SK-N-SH (cell line): ENCODE measurements at regions not wholly inside any gene's neighbourhood (a gene's known extent, or its start where the extent isn't known, plus 50 kb on each side); places are given as distances from the start of the nearest gene placed in this dataset.

ENCODE experiments used
- CTCF ChIA-PET: fragments of 300-600, 350-600 bp; formaldehyde crosslinking; extraction: SDS; loops from one replicate; lab custom pipeline; 2021; lab: Yijun Ruan, JAX
- POLR2A ChIA-PET: fragments of 350-600 bp; sonication (Branson Sonifier 250); formaldehyde crosslinking; extraction: SDS; loops from one replicate; lab custom pipeline; 2020; ENCODE audit warnings: antibody characterized with exemption, inconsistent platforms; lab: Yijun Ruan, JAX
- DNase-seq: peaks from one replicate; pipeline ENCODE4 v3.0.0; 2012
- H2AFZ ChIP-seq: fragments of 200-600 bp; sonication (generic); 2 replicates; pipeline ENCODE4 v1.8.1; 2016; ENCODE audit warnings: antibody characterized with exemption, mild to moderate bottlenecking, low read depth
- H3F3A ChIP-seq: fragments of 200-600 bp; sonication (generic); replicated peaks from 2 replicates; pipeline ENCODE3; 2016; ENCODE audit warnings: antibody characterized with exemption, mild to moderate bottlenecking; ENCODE audit not compliant: insufficient read depth
- H3K27ac ChIP-seq, 2 experiments: fragments of 200-500 bp in 1 of 2; fragments of 200-600 bp in 1 of 2; sonication (Bioruptor generic) in 1 of 2; sonication (generic), shearing (Covaris generic) in 1 of 2; 2 replicates each; pipeline versions ENCODE4 v1.5.1 to v1.6.1; 2014 to 2016; ENCODE audit warnings: low read depth in 2 of 2, inconsistent platforms in 1 of 2, low read length in 1 of 2, mild to moderate bottlenecking in 1 of 2, mixed read lengths in 1 of 2
- H3K27me3 ChIP-seq: fragments of 200-600 bp; sonication (generic), shearing (Covaris generic); 2 replicates; pipeline ENCODE4 v1.6.1; 2016; ENCODE audit warnings: mixed run types; ENCODE audit not compliant: insufficient read depth
- H3K36me3 ChIP-seq, 2 experiments: fragments of 200-500 bp in 1 of 2; fragments of 200-600 bp in 1 of 2; sonication (Bioruptor generic) in 1 of 2; sonication (generic) in 1 of 2; replicated peaks in 1 of 2; 2 replicates each; pipeline versions ENCODE3 to v1.5.1; 2014 to 2016; ENCODE audit warnings: low read length in 1 of 2, mild to moderate bottlenecking in 1 of 2; ENCODE audit not compliant: insufficient read depth in 2 of 2, control insufficient read depth in 1 of 2
- H3K4me1 ChIP-seq, 2 experiments: fragments of 200-500 bp in 1 of 2; fragments of 200-600 bp in 1 of 2; sonication (Bioruptor generic) in 1 of 2; sonication (generic), shearing (Covaris generic) in 1 of 2; 2 replicates each; pipeline versions ENCODE4 v1.5.1 to v1.6.1; 2014 to 2016; ENCODE audit warnings: low read depth in 1 of 2, low read length in 1 of 2, mixed run types in 1 of 2; ENCODE audit not compliant: insufficient read depth in 2 of 2, control insufficient read depth in 1 of 2
- H3K4me2 ChIP-seq: fragments of 200-600 bp; sonication (generic), shearing (Covaris generic); 2 replicates; pipeline ENCODE4 v1.6.1; 2017; ENCODE audit warnings: mixed run types
- H3K4me3 ChIP-seq, 2 experiments: fragments of 200-500 bp in 1 of 2; fragments of 200-600 bp in 1 of 2; sonication (Bioruptor generic) in 1 of 2; sonication (generic), shearing (Covaris generic) in 1 of 2; 2 replicates each; pipeline versions ENCODE4 v1.5.1 to v1.8.1; 2014 to 2016; ENCODE audit warnings: low read depth in 2 of 2, inconsistent platforms in 1 of 2, low read length in 1 of 2, mild to moderate bottlenecking in 1 of 2, mixed read lengths in 1 of 2, moderate library complexity in 1 of 2
- H3K79me2 ChIP-seq: fragments of 200-600 bp; sonication (generic); 2 replicates; pipeline ENCODE4 v1.8.1; 2017; ENCODE audit warnings: mild to moderate bottlenecking; ENCODE audit not compliant: insufficient read depth
- H3K9ac ChIP-seq: fragments of 200-600 bp; sonication (generic); 2 replicates; pipeline ENCODE4 v1.6.1; 2017; ENCODE audit warnings: mixed run types
- H3K9me2 ChIP-seq: fragments of 200-600 bp; sonication (generic); 2 replicates; pipeline ENCODE4 v1.6.1; 2017; ENCODE audit warnings: mixed run types
- H3K9me3 ChIP-seq: fragments of 200-600 bp; sonication (generic); 2 replicates; pipeline ENCODE4 v1.6.1; 2017; ENCODE audit warnings: mixed run types, mild to moderate bottlenecking, moderate library complexity
- H4K20me1 ChIP-seq: fragments of 200-600 bp; sonication (generic); 2 replicates; pipeline ENCODE4 v1.6.1; 2017; ENCODE audit warnings: mild to moderate bottlenecking, mixed run types; ENCODE audit not compliant: insufficient read depth
- CHD2 ChIP-seq: fragments of 150-350 bp; IDR thresholded peaks from 2 replicates; pipeline ENCODE4 v1.6.1; 2018; ENCODE audit warnings: low read length; ENCODE audit not compliant: partially characterized antibody
- EP300 ChIP-seq, 2 experiments: IDR thresholded peaks; 2 replicates each; pipeline versions ENCODE4 v1.4.0 to v1.6.1; 2012; ENCODE audit warnings: borderline replicate concordance in 1 of 2, low read depth in 1 of 2, low read length in 1 of 2
- GATA2 ChIP-seq: sonication (generic); formaldehyde crosslinking; IDR thresholded peaks from 2 replicates; pipeline ENCODE4 v1.5.0; 2020; ENCODE audit warnings: mild to moderate bottlenecking, missing genetic modification reagents
- MAX ChIP-seq: IDR thresholded peaks from 2 replicates; pipeline ENCODE4 v1.4.0; 2012; ENCODE audit warnings: low read depth
- NRF1 ChIP-seq: IDR thresholded peaks from 2 replicates; pipeline ENCODE4 v1.6.1; 2012; ENCODE audit warnings: low read depth, mild to moderate bottlenecking, low read length
- PBX3 ChIP-seq: IDR thresholded peaks from 2 replicates; pipeline ENCODE4; 2012
- RAD21 ChIP-seq: IDR thresholded peaks from 2 replicates; pipeline ENCODE4 v1.6.1; 2012; ENCODE audit warnings: mild to moderate bottlenecking, low read length
- RFX5 ChIP-seq: IDR thresholded peaks from 2 replicates; pipeline ENCODE4 v1.6.1; 2012; ENCODE audit warnings: mild to moderate bottlenecking, improper control_type of control experiment, low read length
- SMC3 ChIP-seq: IDR thresholded peaks from 2 replicates; pipeline ENCODE4 v1.6.1; 2012; ENCODE audit warnings: low read depth, low read length, improper control_type of control experiment
- TCF12 ChIP-seq: IDR thresholded peaks from 2 replicates; pipeline ENCODE4 v1.4.0; 2012
- WGBS: methylation state at CpG from one replicate; pipeline ENCODE4 v1.1.6; 2017; ENCODE audit warnings: low lambda C conversion rate; 5-methylcytosine and 5-hydroxymethylcytosine counted together
- TF ChIP-seq, protein P1 (sequence below): IDR thresholded peaks from 2 replicates; pipeline ENCODE4 v1.4.0; 2012; ENCODE audit warnings: low read depth, borderline replicate concordance

DNA sequence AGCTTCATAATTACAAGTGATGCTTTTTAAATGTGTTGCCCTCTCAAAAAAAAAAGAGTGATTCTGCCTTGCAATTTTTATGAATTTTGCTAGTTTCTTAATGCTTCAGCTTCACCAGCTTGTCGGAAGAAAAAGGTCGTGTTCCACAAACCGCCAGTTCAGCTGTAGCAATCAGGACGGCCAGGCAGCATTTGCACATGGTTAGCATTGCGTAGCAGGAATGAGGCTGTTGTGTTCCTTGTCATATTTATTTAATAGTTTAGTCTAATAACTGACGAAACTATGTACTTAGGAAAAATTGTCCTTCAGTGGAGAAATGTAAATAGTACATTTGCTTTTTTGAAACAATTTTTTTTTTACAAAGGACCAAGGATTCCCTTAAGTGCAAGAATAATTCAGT lies 64.9 kb upstream of the SELENOK start:
- no peaks in the 10 kb centered on the region for H3K36me3 ChIP-seq
- CTCF ChIA-PET = interaction anchor here (0.9 to 3.6 kb wide), 2 partner anchors 18 to 190 kb away, joined by 3 to 19 read pairs; no protein-coding TSS in a partner anchor

DNA sequence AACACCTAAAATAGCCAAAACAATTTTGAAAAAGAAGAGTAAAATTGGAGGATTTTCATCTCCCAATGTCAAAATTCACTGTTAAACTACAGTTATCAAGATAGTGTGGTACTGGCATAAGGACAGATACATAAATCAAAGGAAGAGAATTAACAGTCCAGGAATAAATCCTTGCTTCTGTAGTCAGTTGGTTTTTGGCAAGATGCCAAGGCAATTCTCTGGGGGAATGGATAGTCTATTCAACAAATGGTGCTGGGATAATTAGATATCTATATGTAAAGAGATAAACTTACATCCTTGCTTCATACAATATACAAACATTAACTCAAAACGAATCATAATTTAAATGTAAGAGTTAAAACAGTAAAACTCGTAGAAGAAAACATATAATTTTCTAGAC lies 57.9 kb upstream of the SELENOK start:
- peak; percentile 25 for DNase-seq
- Histone ChIP-seq H2AFZ (no peak overlapping the region), H4K20me1 (no peaks in the 10 kb centered on the region), H3F3A (no peaks in the 10 kb centered on the region), H3K36me3 (no peaks in the 10 kb centered on the region), H3K9me3 (0 out of 2 replicates have a peak, but pooled peaks cover 7% of the 10 kb centered on the region), H3K9me2 (no peaks in the 10 kb centered on the region), H3K4me3 (no peak overlapping the region), H3K27me3 (no peaks in the 10 kb centered on the region), H3K79me2 (no peaks in the 10 kb centered on the region), H3K27ac (no peak overlapping the region), H3K4me1 (no peaks in the 10 kb centered on the region), H3K9ac (no peak overlapping the region), H3K4me2 (no peak overlapping the region)
- ChIA-PET POLR2A (no interaction called here), CTCF (no interaction called here)
- TF ChIP-seq GATA2 (CRISPR knock-in tag) (peak; percentile 44), EP300 (IDR thresholded peaks at IDR 0.05; ENCODE audit: borderline replicate concordance in 1 of 2, low read depth in 1 of 2, low read length in 1 of 2) (0 out of 4 replicates have a peak, but pooled peaks of 1 of the 2 experiments have one; percentile 8), SMC3 (no peak)
- WGBS = 0% methylated on average over 2 of the region's 2 CpGs

More for the DNA sequence above, 64.9 kb upstream of the SELENOK start:
- H3K4me2 ChIP-seq = no peak overlapping the region
- DNase-seq = no peak
- no peaks in the 10 kb centered on the region for H3F3A ChIP-seq
- no peaks in the 10 kb centered on the region for H3K9me3 ChIP-seq
- H3K79me2 ChIP-seq = no peaks in the 10 kb centered on the region
- no peaks in the 10 kb centered on the region for H3K4me1 ChIP-seq
- H3K9me2 ChIP-seq = no peaks in the 10 kb centered on the region
- H3K4me3 ChIP-seq = no peak overlapping the region
- POLR2A ChIA-PET = no interaction called here
- H4K20me1 ChIP-seq = no peaks in the 10 kb centered on the region
- no peak overlapping the region for H3K27ac ChIP-seq
- H2AFZ ChIP-seq = no peak overlapping the region
- H3K9ac ChIP-seq = no peak overlapping the region
- no peaks in the 10 kb centered on the region; the same call in 1 of the 2 replicates for H3K27me3 ChIP-seq
- 40% methylated on average over 6 of the region's 6 CpGs for WGBS
- TF ChIP-seq SMC3 = no peak
- no peak for TF ChIP-seq CHD2
- no peak for TF ChIP-seq TCF12
- no peak for TF ChIP-seq NRF1
- TF ChIP-seq MAX = no peak
- TF ChIP-seq, protein P1, sequence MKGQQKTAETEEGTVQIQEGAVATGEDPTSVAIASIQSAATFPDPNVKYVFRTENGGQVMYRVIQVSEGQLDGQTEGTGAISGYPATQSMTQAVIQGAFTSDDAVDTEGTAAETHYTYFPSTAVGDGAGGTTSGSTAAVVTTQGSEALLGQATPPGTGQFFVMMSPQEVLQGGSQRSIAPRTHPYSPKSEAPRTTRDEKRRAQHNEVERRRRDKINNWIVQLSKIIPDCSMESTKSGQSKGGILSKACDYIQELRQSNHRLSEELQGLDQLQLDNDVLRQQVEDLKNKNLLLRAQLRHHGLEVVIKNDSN = no peak
- no peak for TF ChIP-seq RAD21
- TF ChIP-seq PBX3 = no peak
- TF ChIP-seq RFX5 = no peak
